Fibroblast of peridontal ligament (primary cell): ENCODE measurements at regions not wholly inside any gene's neighbourhood (a gene's known extent, or its start where the extent isn't known, plus 50 kb on each side); places are given as distances from the start of the nearest gene placed in this dataset.

ENCODE experiments used
- DNase-seq: peaks from one replicate; pipeline ENCODE4 v3.0.0-alpha.2; 2010; ENCODE audit errors: extremely low read depth

DNA sequence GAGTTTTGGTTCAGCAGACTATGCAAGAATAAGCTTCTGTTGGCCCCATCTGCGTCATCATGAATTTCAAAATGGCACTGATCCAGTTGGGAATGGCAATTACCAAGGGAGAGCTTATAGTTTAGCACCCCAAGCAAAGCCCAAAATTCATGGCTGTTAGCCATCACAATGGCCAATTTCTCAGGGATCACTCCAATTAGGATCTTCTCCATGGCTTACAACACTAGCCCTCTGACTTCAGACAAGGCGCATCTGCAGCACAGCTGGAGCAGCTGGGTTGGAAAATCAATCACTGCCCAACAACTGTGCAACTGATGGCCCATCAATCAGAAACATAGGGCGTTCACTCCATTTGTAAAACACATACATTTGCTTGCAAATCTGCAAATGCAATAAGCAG lies 273.6 kb downstream of the SRBD1 start:
- DNase-seq = no peak

DNA sequence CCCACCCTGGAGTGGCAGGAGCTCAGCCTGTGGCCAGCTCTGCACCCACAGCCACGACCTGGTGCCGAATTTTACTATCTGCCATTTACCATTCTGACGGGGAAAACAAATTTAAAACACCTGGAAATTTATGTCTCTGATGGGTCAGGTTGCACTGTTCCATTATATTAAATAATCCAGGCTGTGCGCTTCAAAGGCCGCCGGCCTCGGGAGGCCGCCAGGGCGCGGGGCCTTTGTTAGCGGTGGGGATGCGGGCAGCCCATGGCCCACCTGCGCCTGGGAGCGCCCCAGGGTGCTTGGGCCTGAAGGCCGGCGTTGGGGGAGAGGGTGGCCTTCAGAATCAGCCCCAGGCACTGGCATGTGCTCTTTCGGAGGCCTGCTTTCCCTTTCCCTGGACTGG lies 276.9 kb downstream of the SRBD1 start:
- no peak for DNase-seq

DNA sequence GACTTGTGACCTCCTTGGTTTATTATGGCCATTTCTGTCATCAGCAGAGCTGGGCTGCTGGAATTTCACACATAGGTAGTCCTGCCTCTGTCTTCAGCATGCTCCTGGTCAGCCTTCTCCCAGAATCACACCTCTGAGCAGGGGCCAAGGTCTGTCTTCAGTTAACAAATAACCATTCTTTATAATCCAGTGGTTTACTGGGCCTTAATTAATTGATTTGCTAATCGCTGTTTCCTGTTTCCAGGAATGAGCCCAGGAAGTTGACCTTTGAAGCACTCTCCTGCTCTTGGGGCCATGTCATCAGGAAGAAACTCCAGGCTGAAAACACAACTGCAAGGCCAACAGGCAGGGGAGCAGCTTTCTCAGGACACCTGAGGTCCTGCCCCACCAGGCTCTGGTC lies 278.5 kb downstream of the SRBD1 start:
- DNase-seq = no peak

DNA sequence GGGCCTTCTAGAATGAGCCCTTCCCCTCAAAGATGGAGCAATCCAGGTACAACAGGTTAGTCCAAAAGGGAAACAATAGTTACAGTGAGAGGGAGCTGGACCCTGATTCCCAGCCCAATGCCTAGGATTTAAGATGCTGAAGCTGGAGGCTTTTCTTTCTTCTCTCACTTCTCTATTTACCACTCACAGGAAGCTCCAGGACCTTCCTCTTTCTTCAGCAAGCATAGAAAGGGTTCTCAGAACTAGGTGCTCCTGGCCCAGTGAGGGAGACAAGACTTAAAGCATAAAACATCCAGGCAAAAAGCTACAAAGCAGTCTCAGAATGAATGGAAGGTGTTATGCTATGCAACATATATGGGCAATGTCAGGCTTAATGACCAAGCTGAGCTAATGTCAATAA lies 279.0 kb downstream of the SRBD1 start:
- no peak for DNase-seq

DNA sequence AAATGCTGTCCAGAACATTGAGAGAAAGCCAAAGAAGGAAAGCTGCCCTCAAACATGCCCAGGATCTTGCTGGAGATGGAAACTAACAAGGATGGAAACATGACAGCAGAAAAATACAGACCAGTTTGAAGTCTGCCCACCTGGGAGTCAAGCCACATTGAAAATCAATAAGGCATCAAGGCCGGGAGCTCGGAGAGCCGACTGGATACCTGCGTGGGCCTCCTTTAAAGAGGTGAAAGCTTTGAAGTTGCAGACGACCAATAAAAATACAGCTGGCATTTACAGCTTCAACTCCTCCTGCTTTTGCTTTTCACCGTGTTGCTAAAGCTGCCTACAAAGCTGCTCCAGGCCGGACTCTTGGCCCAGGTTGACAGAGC lies 279.7 kb downstream of the SRBD1 start:
- no peak for DNase-seq

DNA sequence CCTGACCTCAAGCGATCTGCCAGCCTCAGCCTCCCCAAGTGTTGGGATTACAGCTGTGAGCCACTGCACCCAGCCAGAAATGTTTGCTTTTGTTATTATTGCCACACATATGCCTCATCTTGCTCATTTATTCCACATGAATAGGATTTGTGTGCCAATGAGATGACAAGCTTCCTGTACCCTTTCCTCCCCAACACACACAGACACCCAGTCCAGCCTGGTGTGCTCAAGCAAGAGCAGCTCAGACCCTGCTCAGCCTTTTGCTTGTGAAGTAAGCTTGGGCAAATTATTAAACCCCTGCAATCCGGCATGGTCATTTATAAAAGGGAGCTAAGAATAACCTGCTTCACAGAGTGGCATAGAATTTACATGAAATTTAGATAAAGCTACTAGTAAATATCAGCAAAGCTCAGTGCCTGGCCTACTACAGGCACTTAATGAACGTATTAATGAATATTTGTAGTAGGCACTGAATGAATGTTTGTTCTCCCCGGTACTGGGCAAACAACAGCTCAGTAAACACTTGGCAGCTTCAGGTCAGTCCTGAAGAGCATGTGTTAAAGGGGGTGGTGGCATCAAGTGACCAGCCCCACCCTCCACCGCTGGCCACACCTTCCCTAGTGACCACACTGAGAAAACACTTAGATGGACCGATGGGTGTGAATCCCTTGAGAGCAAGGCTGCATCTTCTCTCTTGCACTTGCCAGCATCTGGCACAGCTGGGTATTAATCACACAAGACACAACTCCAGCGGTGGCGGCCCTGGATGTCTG lies 280.2 kb downstream of the SRBD1 start:
- DNase-seq = peak; percentile 57

DNA sequence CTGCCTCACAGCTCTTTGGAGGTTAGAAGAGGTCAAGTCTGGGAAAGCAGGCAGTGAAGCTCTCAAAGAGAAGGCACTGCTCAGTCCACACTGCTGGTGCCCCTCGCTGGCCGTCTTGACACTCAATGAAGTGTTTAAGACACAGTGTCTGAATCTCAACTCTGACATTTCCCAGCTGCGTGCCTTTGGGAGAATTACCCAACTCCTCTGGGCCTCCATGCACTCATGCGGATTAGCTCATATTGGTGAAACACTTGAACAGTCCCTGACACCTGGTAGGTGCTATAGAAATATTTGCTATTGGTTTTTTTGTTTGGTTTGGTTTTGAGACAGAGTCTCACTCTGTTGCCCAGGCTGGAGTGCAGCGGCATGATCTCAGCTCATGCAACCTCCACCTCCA lies 281.0 kb downstream of the SRBD1 start:
- DNase-seq = no peak

DNA sequence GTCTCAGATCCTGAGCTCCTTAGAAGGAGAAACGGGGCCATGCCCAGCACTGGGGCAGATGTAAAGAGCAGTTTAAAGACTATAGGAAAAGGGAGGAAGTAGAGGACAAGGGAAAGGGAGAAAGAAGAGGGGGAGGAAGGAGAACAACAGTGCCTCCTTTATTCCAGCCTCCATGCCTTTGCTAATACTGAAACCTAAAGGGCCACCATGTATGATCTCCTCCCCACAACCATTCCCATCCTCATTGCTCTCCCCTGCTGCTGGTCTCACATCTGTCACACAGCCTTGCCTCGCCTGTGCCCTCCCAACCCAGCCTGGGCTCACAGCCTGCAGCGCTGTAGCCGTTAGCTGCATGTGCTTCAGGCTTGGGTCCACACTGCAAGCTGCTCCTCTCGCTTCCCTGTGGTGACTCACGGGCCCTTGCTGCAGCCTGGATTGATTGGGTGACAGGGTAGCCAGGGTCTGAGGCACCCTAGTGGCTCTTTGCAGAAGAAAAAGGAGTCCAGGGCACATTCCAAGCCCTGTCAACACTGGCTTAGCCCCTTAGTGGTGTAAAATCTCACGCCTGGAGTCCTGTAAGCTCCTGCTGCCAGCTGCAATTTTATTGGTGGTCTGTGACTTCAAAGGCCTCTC lies 281.9 kb downstream of the SRBD1 start:
- no peak for DNase-seq

DNA sequence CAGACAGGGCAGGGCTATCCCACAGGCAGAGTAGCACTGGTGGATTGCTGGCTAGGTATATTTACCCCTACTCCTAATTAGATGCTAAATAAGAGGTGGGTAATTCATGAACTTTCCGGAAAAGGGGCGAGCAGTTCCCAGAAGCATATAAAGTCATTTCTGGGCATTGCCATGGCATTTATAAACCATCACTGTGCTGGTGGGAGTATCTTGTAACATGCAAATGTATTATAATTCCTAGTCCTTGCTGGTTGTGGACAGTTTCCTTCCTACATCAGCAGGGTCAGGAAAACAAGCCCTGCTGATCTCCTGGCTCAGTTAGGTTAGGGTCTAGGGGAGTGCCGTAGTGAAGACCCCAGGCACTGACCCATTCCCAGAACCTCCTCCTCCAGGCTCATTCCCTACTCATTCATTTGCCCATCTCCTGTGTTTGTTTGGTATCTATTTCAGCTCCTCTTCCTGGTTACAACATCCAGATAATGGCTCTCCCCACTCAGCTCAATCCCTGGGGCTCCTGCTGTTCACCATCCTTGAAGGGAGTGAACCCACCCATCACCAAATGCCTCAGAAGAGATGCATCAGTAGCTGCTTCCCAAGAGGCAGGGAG lies 282.7 kb downstream of the SRBD1 start:
- DNase-seq = no peak

DNA sequence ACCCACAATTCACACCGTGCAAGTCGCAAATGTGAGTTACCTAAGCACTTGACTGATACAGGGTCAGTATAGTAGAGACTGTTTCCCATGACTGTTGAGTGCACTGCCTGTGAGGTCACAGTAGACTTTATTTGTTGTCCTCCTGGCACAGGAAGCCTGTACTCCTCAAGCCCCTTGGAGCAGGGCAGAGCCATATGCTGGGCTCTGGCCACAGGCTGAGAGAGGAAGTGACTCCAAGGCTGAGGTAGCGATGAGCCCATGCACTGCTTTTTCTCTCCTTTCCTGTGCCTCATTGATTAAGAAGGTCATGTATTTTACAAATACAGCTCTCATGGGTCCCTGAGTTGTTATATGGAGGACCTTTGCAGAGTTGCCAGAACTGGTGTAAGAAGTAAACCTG lies 287.7 kb downstream of the SRBD1 start:
- DNase-seq = no peak

DNA sequence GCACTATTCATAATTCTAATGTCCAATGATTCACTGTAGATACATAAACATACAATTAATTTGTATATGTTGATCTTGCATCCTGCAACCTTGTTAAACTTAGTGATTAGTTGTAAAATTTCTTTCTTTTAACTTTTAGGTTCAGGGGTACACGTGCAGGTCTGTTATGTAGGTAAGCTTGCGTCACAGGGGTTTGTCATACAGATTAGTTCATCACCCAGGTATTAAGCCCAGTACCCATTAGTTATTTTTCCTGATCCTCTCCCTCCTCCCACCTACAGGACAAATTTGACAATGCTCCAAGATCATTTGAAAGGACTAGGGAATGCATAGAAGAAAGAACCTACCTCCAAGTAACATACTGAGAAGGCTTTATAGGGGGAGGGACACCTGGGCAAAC lies 290.1 kb downstream of the SRBD1 start:
- no peak for DNase-seq

DNA sequence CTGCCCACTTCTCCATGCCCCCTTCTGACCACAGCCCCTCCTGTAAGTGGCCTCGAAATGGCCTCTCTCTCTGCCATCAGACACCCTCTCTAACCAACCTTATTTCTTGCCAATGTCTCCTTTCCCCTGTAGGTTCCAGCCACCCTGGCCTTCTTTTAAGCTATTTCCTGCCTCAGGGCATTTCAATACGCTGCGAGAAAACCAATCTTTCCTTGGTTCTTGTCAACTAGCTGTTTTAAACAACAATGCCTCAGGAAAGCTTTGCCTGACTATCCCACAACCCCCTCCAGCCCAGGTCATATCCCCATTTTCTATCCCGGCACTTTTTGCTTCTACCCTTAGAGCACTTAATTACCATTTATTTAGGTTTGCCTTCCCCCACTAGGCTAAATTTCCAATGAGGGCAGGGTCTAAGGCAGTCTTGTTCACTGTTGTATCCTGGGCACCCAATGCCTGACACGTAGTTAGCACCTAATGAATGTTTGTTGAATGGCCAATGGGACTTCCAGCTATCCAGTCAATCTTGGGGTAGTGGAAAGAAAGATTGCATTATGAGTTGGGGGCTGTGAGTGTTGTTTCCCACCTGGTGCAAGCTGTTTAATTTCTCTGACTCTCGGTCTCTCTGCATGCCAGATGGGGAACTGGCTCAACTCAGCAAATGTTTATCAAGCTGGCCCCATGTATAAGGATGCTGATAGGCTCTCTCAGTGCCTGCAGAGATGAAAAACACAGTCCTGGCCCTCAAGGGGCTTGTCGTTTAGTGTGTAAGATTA lies 291.2 kb downstream of the SRBD1 start:
- no peak for DNase-seq

DNA sequence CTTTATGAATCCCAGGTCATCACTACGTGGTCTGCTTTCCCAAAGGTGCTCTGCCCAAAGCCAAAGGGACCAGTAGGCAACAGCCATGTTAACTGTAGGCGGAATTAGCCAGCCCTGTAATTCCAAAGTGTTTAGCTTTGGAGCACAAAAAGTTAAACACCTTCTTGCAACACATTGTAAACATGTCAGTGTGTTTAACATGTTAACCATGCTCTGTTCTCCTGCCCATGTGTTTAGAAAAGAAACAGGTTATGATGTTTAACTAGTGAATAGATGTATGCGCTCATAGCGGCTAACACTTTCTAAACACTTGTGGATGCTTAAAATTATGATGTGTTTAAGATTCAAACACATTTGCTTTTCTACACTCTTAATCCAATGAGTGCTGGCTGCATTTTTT lies 292.4 kb downstream of the SRBD1 start:
- DNase-seq = no peak

DNA sequence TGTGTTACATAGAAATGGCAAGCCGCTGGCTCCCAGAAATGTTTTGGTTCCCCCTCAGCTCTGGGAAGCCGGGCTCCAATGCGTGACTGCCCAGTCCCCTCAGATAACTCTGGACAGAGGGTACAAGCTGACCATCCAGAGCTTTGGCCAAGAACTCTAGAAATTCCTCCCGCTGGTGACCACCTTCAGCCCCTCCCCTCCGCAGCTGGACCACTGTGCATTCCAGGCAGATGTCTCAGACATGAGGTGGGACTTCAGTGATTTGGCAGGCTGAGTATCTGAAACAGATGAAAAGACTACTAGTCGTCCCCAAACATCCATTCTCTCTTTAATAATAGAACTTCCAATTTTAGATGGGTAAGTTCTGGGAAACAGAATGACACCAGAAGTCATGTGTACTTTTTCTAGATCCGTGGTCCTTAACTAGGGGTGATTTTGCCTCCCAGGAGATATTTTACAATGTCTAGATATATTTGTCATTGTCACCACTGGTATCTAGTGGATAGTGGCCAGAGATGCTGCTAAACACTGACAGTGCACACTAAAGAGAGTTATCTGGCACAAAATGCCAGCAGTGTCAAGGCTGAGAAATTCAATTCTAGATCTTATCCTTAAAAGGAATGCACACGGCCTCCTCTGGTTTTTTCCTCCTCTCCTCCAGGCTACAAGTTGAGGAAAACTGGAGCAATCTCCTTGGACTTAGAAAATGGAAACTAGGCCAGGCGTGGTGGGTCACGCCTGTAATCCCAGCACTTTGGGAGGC lies 294.3 kb downstream of the SRBD1 start:
- no peak for DNase-seq

DNA sequence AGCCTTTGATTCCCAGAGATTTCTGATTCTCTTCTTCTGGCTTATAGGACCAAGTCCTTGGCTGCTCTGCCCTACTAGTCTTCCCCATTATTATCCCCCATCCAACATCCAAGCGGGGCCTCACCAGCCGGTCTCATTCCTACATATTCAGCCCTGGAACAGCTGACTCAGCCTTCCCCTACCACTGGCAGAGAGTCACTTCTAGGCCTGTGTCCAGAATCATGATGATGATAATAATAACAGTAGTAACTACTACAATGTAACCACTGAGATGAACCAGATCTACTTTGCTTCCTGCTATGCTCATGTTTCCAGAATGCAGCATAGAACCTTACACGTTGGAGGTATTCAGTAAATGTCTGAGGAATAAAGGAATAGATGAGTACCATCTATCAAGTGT lies 295.2 kb downstream of the SRBD1 start:
- DNase-seq = peak; percentile 94

DNA sequence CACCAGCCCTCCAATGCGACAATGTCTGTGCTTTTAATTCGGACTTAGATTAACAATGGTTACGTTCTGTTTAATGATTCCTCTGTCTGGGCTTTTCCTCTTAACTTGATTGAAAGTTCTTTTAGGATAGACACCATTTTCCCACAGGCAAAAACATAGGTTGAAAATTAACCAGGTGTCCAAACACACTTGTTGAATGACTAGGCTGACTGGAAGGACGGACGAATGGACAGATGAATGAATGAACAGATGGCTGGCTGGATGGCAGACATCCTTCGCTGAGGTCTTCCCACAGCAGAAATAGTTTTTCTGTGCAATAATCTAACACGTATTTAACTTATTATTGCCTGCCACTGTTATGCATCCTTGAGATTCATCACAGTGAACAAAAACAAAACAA lies 298.8 kb downstream of the SRBD1 start:
- no peak for DNase-seq

DNA sequence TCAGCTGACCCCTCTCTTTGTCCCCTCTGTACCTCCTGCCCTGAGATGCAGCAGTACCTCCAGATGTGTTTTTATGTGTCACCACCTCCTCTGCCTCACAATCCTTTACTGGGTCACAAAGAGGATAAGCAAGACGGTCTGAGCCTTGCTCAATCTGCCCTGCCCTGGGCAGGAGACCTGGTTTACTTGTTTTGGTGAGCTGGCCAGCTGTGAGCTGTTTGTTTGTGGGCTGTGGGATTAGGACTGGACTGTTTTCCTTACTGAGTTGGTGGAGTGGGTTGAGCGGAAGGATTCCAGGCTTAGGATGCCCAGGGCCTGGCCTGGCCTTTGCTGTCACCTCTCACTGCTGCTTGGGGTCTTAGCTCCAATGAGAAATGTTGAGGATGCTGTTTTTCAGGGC lies 299.5 kb downstream of the SRBD1 start:
- DNase-seq = no peak

DNA sequence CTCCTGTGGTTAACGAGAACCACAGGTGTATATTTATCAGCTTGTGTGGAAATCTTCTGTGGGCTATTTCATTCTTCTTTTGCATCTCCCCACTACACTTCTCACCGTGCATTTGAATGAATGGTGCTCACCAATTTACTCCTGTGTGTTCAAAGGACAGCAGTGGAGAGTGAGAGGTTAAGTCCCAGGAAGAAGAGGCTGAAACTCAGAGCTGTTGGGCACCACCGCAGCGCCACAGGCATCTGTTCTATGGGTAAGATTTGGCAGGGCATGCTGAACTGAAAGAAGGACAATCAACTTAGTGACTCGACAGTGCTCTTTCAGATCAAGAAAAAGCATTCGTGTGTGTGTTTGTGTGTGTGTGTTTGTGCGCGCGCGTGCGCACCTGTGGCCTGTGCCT lies 297.9 kb upstream of the SIX2 start:
- no peak for DNase-seq

DNA sequence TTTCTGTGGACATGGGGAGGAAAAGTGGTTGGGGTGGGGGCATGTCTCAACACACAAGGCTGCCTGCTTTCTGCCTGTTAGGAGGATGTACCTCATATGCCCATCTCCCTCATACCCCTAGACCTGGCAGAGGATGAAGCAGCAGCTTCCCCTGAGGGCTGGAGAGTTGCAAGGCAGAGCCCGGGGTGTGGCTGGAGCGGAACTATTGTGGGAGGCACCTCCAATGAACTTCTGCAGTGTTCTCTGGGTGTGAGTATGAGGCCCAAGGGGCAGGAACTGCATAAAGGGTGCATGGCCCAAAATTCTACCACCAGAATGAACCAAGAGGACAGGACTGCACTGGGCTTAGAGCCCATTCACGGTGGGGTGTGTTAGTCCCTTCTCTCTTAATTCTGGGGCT lies 296.3 kb upstream of the SIX2 start:
- DNase-seq = no peak

DNA sequence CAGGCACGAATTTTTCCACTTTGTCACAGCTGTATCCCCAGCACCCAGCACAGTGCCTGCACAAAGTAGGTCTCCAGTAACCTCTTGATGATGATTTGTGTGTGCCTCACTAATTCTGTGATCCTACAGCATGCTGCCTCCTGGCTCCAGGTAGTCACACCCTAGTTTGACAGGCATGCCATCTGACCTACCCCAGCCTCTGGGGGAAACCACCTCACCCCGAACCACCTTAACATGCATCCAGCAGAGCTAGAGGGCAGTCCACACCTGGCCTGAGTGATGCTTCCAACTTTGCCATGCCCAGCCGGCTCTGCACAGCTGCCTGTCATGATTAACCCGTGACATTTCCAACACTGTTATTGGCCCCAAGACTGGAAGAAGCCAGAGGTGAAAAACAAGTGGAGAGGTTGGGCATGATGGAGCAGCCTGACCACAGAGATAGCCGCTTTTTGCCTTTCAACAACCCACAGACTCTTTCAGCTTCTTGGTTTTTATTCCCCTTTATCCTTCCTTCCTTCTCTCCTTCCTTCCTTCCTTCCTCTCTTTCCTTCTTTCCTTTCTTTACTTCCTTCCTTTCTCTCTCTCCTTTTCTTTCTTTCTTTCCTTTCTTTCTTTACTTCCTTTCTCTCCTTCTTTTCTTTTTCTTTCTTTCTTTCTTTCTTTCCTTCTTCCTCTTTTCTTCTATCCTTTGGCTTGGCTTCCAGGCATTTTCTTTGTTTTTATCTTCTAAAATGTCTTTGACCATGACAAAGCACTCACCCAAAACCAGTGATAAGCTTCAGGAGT lies 294.4 kb upstream of the SIX2 start:
- DNase-seq = no peak
